ENCODE measurements at regions not wholly inside any gene's neighbourhood (a gene's known extent, or its start where the extent isn't known, plus 50 kb on each side); places are given as distances from the start of the nearest gene placed in this dataset.

DNA sequence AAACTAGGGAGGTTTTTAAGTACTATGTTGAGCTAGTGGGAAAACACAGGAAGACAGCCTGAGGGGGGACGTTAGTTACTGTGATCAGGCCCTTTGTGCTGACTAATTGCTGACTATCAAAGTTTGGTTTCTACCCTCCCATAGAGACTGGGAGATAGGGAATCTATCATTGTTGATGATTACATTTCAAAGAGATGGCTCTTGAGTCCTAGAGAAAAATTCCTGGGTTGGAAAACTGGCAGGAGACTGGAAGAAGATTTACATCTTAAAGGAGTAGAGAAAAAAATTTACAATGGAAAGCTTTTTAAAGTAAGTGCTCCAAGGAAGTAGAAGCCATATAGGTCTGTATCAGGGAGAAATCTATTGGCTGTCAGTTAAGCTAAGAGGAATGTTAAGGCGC, 522.0 kb upstream of the KLHL1 start:
- Histone ChIP-seq H3K27ac (ENCODE audit: insufficient read depth, low read length, poor library complexity, severe bottlenecking) (no peak overlapping the region), H3K4me1 (ENCODE audit: control insufficient read depth, insufficient read depth, low read length, poor library complexity, severe bottlenecking) (no peaks in the 10 kb centered on the region), H3K27me3 (replicated peaks; ENCODE audit: control insufficient read depth, insufficient read depth, low read length, poor library complexity, severe bottlenecking) (no peaks in the 10 kb centered on the region), H3K36me3 (ENCODE audit: control insufficient read depth, insufficient read depth, low read length) (no peaks in the 10 kb centered on the region), H3K4me3 (ENCODE audit: insufficient read depth, low read depth, low read length, poor library complexity, severe bottlenecking) (no peak overlapping the region), H3K9me3 (ENCODE audit: control insufficient read depth, low read length) (no peaks in the 10 kb centered on the region)
- no peak for DNase-seq

- no peak overlapping the region for H3K4me3 ChIP-seq (ENCODE audit: insufficient read depth, low read depth, low read length, poor library complexity, severe bottlenecking)
- no peaks in the 10 kb centered on the region for H3K36me3 ChIP-seq (ENCODE audit: control insufficient read depth, insufficient read depth, low read length)
- H3K27me3 ChIP-seq (replicated peaks; ENCODE audit: control insufficient read depth, insufficient read depth, low read length, poor library complexity, severe bottlenecking): no peaks in the 10 kb centered on the region
- no peaks in the 10 kb centered on the region for H3K9me3 ChIP-seq (ENCODE audit: control insufficient read depth, low read length)
- H3K4me1 ChIP-seq (ENCODE audit: control insufficient read depth, insufficient read depth, low read length, poor library complexity, severe bottlenecking): no peaks in the 10 kb centered on the region
- H3K27ac ChIP-seq (ENCODE audit: insufficient read depth, low read length, poor library complexity, severe bottlenecking): no peak overlapping the region
- no peak for DNase-seq
Observed at GRCh38 chr13:70623239-70623638, 515.0 kb upstream of the KLHL1 start.

- no peaks in the 10 kb centered on the region for H3K36me3 ChIP-seq (ENCODE audit: control insufficient read depth, insufficient read depth, low read length)
- H3K27me3 ChIP-seq (replicated peaks; ENCODE audit: control insufficient read depth, insufficient read depth, low read length, poor library complexity, severe bottlenecking): no peaks in the 10 kb centered on the region
Observed at GRCh38 chr13:70622796-70623195, 514.5 kb upstream of the KLHL1 start.

GRCh38 chr13:70619936-70620335, 511.7 kb upstream of the KLHL1 start:
- Histone ChIP-seq H3K4me3 (ENCODE audit: insufficient read depth, low read depth, low read length, poor library complexity, severe bottlenecking) (no peak overlapping the region), H3K27me3 (replicated peaks; ENCODE audit: control insufficient read depth, insufficient read depth, low read length, poor library complexity, severe bottlenecking) (no peaks in the 10 kb centered on the region), H3K36me3 (ENCODE audit: control insufficient read depth, insufficient read depth, low read length) (no peaks in the 10 kb centered on the region), H3K4me1 (ENCODE audit: control insufficient read depth, insufficient read depth, low read length, poor library complexity, severe bottlenecking) (no peaks in the 10 kb centered on the region), H3K27ac (ENCODE audit: insufficient read depth, low read length, poor library complexity, severe bottlenecking) (no peak overlapping the region), H3K9me3 (ENCODE audit: control insufficient read depth, low read length) (no peaks in the 10 kb centered on the region)
- no peak for DNase-seq

More at GRCh38 chr13:70622796-70623195, 514.5 kb upstream of the KLHL1 start:
- Histone ChIP-seq H3K9me3 (ENCODE audit: control insufficient read depth, low read length) (no peaks in the 10 kb centered on the region), H3K4me3 (ENCODE audit: insufficient read depth, low read depth, low read length, poor library complexity, severe bottlenecking) (no peak overlapping the region), H3K27ac (ENCODE audit: insufficient read depth, low read length, poor library complexity, severe bottlenecking) (no peak overlapping the region), H3K4me1 (ENCODE audit: control insufficient read depth, insufficient read depth, low read length, poor library complexity, severe bottlenecking) (no peaks in the 10 kb centered on the region)
- no peak for DNase-seq

DNA sequence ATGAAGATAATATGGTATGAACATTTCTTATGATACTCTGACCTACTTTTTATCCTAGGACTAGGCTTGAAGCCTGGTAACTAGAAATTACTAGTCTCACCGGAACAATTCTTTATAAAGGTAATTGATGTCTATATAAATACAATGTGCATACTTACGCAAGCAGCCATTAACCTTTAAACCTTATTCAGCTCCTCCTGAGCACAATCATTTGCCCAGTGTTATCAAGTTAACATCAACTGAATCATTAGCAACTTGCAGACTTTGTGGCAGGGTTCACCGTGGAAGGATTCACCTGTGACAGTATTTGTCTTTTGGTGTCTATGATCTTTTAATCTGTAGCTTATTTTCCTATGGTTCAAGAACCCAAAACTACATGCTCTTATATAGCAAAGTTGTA, 508.6 kb upstream of the KLHL1 start:
- Histone ChIP-seq H3K9me3 (ENCODE audit: control insufficient read depth, low read length) (no peaks in the 10 kb centered on the region), H3K27me3 (replicated peaks; ENCODE audit: control insufficient read depth, insufficient read depth, low read length, poor library complexity, severe bottlenecking) (no peaks in the 10 kb centered on the region), H3K27ac (ENCODE audit: insufficient read depth, low read length, poor library complexity, severe bottlenecking) (no peak overlapping the region), H3K36me3 (ENCODE audit: control insufficient read depth, insufficient read depth, low read length) (no peaks in the 10 kb centered on the region), H3K4me1 (ENCODE audit: control insufficient read depth, insufficient read depth, low read length, poor library complexity, severe bottlenecking) (no peaks in the 10 kb centered on the region), H3K4me3 (ENCODE audit: insufficient read depth, low read depth, low read length, poor library complexity, severe bottlenecking) (no peak overlapping the region)
- no peak for DNase-seq

GRCh38 chr13:70613295-70613694, 505.0 kb upstream of the KLHL1 start:
- H3K36me3 ChIP-seq (ENCODE audit: control insufficient read depth, insufficient read depth, low read length): no peaks in the 10 kb centered on the region
- H3K27ac ChIP-seq (ENCODE audit: insufficient read depth, low read length, poor library complexity, severe bottlenecking): no peak overlapping the region
- no peaks in the 10 kb centered on the region for H3K4me1 ChIP-seq (ENCODE audit: control insufficient read depth, insufficient read depth, low read length, poor library complexity, severe bottlenecking)
- H3K27me3 ChIP-seq (replicated peaks; ENCODE audit: control insufficient read depth, insufficient read depth, low read length, poor library complexity, severe bottlenecking): no peaks in the 10 kb centered on the region
- H3K4me3 ChIP-seq (ENCODE audit: insufficient read depth, low read depth, low read length, poor library complexity, severe bottlenecking): no peak overlapping the region
- no peaks in the 10 kb centered on the region for H3K9me3 ChIP-seq (ENCODE audit: control insufficient read depth, low read length)
- DNase-seq: no peak

- no peak overlapping the region for H3K4me3 ChIP-seq (ENCODE audit: insufficient read depth, low read depth, low read length, poor library complexity, severe bottlenecking)
- DNase-seq: no peak
- H3K27ac ChIP-seq (ENCODE audit: insufficient read depth, low read length, poor library complexity, severe bottlenecking): no peak overlapping the region
- no peaks in the 10 kb centered on the region for H3K27me3 ChIP-seq (replicated peaks; ENCODE audit: control insufficient read depth, insufficient read depth, low read length, poor library complexity, severe bottlenecking)
- no peaks in the 10 kb centered on the region for H3K36me3 ChIP-seq (ENCODE audit: control insufficient read depth, insufficient read depth, low read length)
- H3K4me1 ChIP-seq (ENCODE audit: control insufficient read depth, insufficient read depth, low read length, poor library complexity, severe bottlenecking): no peaks in the 10 kb centered on the region
- no peaks in the 10 kb centered on the region for H3K9me3 ChIP-seq (ENCODE audit: control insufficient read depth, low read length)
Observed at GRCh38 chr13:70612881-70613280, 504.6 kb upstream of the KLHL1 start.

- no peak for DNase-seq
- H3K9me3 ChIP-seq (ENCODE audit: control insufficient read depth, low read length): no peaks in the 10 kb centered on the region
- H3K27me3 ChIP-seq (replicated peaks; ENCODE audit: control insufficient read depth, insufficient read depth, low read length, poor library complexity, severe bottlenecking): no peaks in the 10 kb centered on the region
- no peak overlapping the region for H3K27ac ChIP-seq (ENCODE audit: insufficient read depth, low read length, poor library complexity, severe bottlenecking)
- H3K36me3 ChIP-seq (ENCODE audit: control insufficient read depth, insufficient read depth, low read length): no peaks in the 10 kb centered on the region
- H3K4me1 ChIP-seq (ENCODE audit: control insufficient read depth, insufficient read depth, low read length, poor library complexity, severe bottlenecking): no peaks in the 10 kb centered on the region
- H3K4me3 ChIP-seq (ENCODE audit: insufficient read depth, low read depth, low read length, poor library complexity, severe bottlenecking): no peak overlapping the region
Observed at GRCh38 chr13:70604448-70604847, 496.2 kb upstream of the KLHL1 start.

DNA sequence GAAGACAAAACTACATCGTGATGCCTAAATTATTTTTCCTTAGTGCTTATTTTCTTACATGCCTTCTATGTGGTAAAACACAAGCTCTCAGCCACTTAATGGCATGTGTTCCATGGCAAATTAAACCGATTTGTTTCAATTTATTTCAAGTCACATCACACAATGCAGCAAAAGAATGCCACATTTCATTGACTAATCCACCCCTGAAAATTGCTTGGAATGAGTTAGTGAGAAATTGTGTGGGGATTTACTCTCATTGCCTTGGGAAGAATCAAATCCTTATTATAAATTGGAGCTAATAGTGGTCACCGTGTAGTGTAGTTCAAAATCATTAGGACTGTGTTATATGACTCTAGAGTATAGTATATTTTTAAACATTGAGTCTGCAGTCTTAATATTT, 485.5 kb upstream of the KLHL1 start:
- H3K36me3 ChIP-seq (ENCODE audit: control insufficient read depth, insufficient read depth, low read length): no peaks in the 10 kb centered on the region
- no peak overlapping the region for H3K4me3 ChIP-seq (ENCODE audit: insufficient read depth, low read depth, low read length, poor library complexity, severe bottlenecking)
- H3K4me1 ChIP-seq (ENCODE audit: control insufficient read depth, insufficient read depth, low read length, poor library complexity, severe bottlenecking): no peaks in the 10 kb centered on the region
- H3K9me3 ChIP-seq (ENCODE audit: control insufficient read depth, low read length): no peaks in the 10 kb centered on the region
- DNase-seq: no peak
- H3K27me3 ChIP-seq (replicated peaks; ENCODE audit: control insufficient read depth, insufficient read depth, low read length, poor library complexity, severe bottlenecking): no peaks in the 10 kb centered on the region
- H3K27ac ChIP-seq (ENCODE audit: insufficient read depth, low read length, poor library complexity, severe bottlenecking): no peak overlapping the region

DNA sequence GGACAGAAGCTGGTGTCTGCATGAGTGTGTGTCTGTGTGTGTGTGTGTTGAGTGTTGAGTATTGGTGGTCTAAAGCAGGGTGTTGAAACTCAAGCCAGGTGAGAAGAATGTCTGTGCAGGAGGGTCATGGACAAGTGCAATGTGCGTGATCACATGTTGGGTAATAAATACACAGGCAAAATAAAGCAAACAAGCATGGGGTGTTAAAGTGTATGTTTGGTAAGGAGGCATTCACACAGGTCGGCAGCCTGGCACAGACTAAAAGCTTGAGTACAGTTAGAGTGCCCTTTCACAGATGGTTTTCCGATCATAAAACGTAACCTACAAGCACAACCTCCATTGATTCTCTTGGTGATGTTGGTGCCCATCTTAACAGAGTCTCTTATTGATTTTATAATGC, 476.9 kb upstream of the KLHL1 start:
- no peaks in the 10 kb centered on the region for H3K36me3 ChIP-seq (ENCODE audit: control insufficient read depth, insufficient read depth, low read length)
- no peaks in the 10 kb centered on the region for H3K4me1 ChIP-seq (ENCODE audit: control insufficient read depth, insufficient read depth, low read length, poor library complexity, severe bottlenecking)
- H3K27ac ChIP-seq (ENCODE audit: insufficient read depth, low read length, poor library complexity, severe bottlenecking): no peak overlapping the region
- no peaks in the 10 kb centered on the region for H3K27me3 ChIP-seq (replicated peaks; ENCODE audit: control insufficient read depth, insufficient read depth, low read length, poor library complexity, severe bottlenecking)
- no peak for DNase-seq
- no peak overlapping the region for H3K4me3 ChIP-seq (ENCODE audit: insufficient read depth, low read depth, low read length, poor library complexity, severe bottlenecking)
- H3K9me3 ChIP-seq (ENCODE audit: control insufficient read depth, low read length): no peaks in the 10 kb centered on the region

DNA sequence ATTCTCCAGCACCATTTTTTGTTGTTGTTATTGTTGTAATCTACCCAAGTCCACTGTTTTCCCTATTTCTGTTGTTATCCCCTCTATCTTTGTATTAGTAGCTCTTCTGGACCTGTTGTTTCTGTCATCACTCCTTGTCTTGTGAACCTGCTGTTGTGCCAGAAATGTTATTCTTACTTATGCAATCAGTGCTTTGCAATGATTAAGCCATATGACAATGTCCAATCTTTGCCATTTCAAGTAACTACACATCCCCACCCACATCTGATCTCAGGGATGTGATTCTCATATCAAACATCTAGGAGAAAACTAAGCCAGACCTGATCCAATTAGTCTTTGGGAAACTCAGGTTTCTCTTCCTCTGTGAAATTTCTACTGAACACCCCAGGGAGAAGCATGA, 472.6 kb upstream of the KLHL1 start:
- H3K4me1 ChIP-seq (ENCODE audit: control insufficient read depth, insufficient read depth, low read length, poor library complexity, severe bottlenecking): no peaks in the 10 kb centered on the region
- H3K36me3 ChIP-seq (ENCODE audit: control insufficient read depth, insufficient read depth, low read length): no peaks in the 10 kb centered on the region
- no peak overlapping the region for H3K4me3 ChIP-seq (ENCODE audit: insufficient read depth, low read depth, low read length, poor library complexity, severe bottlenecking)
- DNase-seq: no peak
- no peaks in the 10 kb centered on the region for H3K27me3 ChIP-seq (replicated peaks; ENCODE audit: control insufficient read depth, insufficient read depth, low read length, poor library complexity, severe bottlenecking)
- H3K9me3 ChIP-seq (ENCODE audit: control insufficient read depth, low read length): no peaks in the 10 kb centered on the region
- no peak overlapping the region for H3K27ac ChIP-seq (ENCODE audit: insufficient read depth, low read length, poor library complexity, severe bottlenecking)
